Middle frontal gyrus (tissue), 1 donor: ENCODE measurements at regions not wholly inside any gene's neighbourhood (a gene's known extent, or its start where the extent isn't known, plus 50 kb on each side); places are given as distances from the start of the nearest gene placed in this dataset.
"Not testable (repeated sequence)": the region's sequence is repeated elsewhere in the genome, so short reads cannot be mapped to it uniquely, and the experiment has no call there.

Experiments
- DNase-seq: peaks from one replicate; pipeline ENCODE4 v3.0.0-alpha.2; 2015; ENCODE audit warnings: low spot score; ENCODE audit errors: extremely low spot score

GRCh38 chr13:111611651-111612050, 291.2 kb downstream of the TEX29 start:
- DNase-seq: no peak

- DNase-seq: no peak
Observed at GRCh38 chr13:111612886-111613285, 292.4 kb downstream of the TEX29 start.

DNA sequence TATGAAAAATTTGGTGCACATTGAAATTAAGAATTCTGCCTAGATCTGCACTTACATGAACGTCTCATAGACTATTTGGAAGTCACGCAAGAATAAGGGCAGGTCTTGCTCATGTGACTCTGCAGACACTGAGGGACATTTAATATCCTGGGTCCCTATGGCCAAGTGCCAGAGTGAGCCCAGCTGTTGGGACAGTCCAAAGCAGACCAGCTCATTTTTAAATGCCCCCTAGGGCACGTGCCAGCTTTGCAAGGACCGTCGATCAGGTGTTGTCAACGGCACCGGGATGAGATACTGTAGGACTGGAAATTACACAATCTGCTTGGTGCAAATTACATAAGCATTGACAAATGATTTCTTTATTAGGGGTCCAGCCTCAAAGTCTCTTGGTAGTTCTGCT, 293.6 kb downstream of the TEX29 start:
- DNase-seq: no peak

GRCh38 chr13:111614613-111615012, 294.2 kb downstream of the TEX29 start:
- DNase-seq: no peak

DNA sequence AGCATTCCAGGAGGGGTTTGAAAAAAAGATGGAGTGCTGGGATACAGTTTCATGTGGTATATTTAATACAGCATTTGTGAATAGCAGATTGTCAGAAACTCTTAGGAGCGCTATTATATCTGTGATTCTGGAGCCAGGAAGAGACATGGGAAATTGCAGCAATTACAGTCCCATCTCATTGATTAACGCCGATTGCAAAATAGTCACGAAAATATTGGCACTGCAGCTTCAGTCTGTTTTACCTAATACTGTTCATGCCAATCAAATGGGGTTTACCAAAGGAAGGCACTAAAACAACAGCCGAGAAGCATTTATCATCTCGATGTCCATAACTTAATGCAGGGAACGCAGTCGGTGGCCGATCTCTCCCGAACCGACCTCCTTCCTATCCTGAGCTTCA, 295.8 kb downstream of the TEX29 start:
- DNase-seq: no peak

DNA sequence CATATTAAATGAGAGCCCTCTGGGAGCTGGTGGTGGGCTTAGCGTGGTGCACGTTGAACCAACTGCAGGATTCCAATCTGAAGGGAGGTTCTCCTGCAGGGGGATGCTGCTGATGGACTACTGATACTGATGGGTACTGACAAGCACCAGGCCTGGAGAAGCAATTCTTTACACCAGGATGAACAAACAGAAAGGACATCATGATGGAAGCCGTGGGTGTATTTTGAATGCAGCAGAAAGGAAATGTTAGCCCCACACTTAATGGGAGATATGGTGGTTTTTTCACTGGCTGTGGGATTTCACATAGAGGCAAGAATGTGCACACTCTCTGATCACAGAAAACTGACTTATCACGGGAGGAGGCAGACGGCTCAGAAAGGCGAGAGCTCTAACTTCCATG, 299.7 kb downstream of the TEX29 start:
- no peak for DNase-seq

DNA sequence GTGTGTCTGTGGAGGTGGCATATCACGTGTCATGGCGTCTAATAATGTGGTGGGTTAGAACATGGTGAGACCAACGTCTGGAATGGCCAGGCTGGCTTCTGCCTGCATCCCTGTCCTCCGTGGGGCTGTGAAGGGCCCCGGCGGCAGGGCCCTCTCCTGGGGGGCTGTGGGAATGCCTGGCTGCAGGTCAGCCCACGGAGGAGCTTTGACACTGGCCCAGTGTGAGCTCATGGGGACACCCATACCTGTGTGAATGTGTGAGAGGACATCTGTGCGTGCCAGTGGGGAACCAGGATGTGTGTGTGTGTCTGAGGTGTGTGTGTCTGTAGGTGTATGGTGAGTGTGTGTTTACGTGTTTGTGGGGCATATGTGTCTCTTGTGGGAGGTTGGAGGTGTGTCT, 300.1 kb downstream of the TEX29 start:
- DNase-seq: no peak

- DNase-seq: no peak
Observed at GRCh38 chr13:111621164-111621563, 300.7 kb downstream of the TEX29 start.

- no peak for DNase-seq
Observed at GRCh38 chr13:111622051-111622531, 301.6 kb downstream of the TEX29 start.

- DNase-seq: no peak
Observed at GRCh38 chr13:111623208-111623607, 302.8 kb downstream of the TEX29 start.

DNA sequence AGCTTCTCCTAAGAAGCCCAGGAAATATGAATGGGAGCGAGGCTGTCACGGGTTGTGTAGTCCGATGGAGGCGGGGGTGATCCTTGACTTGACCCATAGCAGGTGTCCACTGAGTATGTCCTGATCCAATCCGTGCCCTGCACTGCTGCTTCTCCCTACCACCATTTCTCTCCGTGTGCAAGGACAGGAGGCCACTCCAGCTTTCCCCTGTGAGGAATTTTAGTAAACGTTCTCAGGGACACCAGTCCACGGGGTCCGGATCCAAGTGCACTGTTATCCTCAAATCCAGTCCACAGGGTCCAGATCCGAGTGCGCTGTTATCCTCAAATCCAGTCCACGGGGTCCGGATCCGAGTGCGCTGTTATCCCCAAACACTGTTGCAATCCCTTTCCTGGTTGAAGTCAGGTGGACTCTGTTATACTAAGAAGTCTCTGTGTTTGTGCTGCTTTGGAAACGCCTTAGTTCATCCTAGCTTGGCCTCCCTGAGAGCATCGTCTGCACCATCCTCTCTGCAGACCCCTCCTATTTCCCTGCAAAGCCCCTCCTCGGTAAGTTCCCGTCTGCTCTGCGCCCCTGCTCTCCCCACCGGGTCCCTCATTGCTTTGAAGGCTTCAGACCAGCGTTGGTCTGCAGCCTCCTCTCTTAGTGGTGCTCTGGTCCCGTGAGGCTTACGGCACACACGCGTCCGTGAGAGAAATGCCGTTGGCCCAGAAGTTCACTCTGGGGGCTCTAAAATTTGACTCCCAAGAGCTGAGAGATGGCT, 303.5 kb downstream of the TEX29 start:
- no peak for DNase-seq

- DNase-seq: no peak
Observed at GRCh38 chr13:111625526-111626315, 305.3 kb downstream of the TEX29 start.

DNA sequence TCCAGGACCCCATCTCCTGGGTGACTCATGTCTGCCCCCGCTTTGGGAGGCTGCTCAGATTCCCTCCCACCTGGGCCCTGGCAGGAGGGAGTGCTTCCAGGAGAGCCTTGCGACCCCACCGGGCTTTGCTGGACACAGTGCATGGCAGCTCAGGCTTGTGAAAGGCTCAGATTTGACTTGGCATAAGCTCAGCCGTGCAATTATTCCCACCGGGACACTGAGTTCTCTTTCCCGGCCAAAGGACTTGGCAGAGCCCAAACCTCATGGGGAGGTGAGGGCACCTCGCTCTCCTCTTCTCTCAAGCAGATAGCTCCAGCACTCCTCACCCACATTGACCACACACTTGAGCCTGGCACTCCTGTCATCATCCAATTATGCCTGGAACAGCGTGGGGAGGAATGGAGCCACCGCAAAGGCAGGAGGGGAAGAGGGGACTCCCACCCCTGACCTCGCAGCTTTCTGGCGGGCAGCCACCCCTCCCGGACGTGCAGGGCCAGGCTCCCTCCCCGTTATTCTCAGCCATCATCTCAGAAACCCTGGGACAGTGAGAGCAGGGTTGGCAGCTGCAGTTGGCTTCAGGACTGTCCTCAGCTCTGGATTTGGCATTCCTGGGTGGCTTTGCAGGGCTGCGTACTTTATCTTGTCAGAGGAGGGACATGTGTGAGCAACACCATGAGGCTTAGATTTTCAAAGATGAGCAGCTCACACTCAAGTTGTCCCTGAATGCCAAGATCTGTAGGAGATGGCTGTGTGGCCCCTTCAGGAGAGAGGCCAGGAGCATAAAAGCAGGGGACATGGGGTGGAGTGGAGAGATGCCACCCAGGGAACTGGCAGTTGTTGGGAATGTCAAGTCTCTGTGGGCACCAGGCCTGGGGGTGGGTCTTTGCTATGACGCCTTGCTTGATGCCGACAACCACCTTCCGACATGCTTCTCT, 306.2 kb downstream of the TEX29 start:
- DNase-seq: no peak

- DNase-seq: no peak
Observed at GRCh38 chr13:111627596-111627995, 307.2 kb downstream of the TEX29 start.

DNA sequence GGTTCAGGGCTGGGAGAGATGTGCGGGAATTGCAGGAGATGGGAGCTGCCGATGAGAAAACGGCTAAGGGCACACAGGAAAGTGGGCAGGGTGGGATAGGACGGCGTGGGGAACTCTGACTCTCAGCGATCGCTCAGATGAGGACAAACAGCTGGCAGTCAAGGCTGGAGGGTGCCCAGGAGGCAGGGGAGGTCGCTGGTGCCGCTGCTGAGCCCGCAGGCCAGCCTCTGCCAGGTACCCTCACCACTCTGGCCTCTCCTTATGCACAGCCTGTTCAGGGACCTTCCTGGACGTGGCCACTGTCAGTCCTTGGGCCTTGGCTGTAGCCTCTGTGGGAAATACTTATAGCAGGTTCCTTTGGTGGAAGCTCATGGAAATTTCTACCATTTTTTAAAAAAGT, 308.6 kb downstream of the TEX29 start:
- no peak for DNase-seq

DNA sequence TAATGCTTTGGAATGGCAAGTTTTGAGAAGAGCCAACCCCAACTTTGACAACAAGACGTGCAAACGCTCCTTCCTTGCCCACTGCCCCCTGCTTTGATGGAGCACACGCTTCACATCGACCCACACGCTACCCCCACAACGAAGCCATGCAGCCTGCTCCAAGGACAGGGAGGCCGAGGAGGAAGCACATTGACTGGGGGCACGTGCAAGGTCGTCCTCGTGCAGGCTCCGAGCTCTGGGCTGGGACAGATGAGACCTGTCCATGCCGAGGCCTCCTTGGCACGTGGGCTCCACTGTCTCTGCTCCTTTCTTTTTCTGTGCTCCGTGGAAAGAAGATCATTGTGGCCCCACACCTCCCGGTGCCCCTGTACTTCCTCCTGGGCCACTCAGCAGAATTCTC, 309.0 kb downstream of the TEX29 start:
- no peak for DNase-seq

GRCh38 chr13:111629926-111630325, 309.5 kb downstream of the TEX29 start:
- no peak for DNase-seq

DNA sequence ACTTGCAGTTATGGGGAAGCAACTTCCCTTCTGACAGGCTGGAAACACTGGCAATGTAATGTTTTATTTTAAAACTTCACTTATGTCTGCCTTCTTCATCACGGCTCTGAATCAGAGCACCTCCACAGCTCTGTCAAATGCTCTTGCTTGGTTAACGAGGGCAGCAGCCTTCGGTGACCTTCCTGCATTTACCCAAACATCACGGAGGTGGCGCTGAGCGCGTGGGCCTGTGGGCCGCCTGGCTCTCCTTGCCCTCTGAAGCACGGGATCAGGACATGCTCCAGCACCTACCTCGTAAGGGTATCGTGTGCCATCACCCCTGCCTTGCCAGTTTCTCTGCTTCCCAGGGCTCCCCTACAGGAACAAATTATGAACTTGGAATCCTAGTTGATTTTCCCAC, 310.0 kb downstream of the TEX29 start:
- no peak for DNase-seq

GRCh38 chr13:111631271-111631670, 310.8 kb downstream of the TEX29 start:
- not testable (repeated sequence) for DNase-seq

GRCh38 chr13:111632906-111633305, 312.5 kb downstream of the TEX29 start:
- no peak for DNase-seq

- no peak for DNase-seq
Observed at GRCh38 chr13:111633401-111633800, 313.0 kb downstream of the TEX29 start.

GRCh38 chr13:111634410-111634809, 314.0 kb downstream of the TEX29 start:
- no peak for DNase-seq
